ENCODE measurements at regions not wholly inside any gene's neighbourhood (a gene's known extent, or its start where the extent isn't known, plus 50 kb on each side); places are given as distances from the start of the nearest gene placed in this dataset.
"Not testable (repeated sequence)": the region's sequence is repeated elsewhere in the genome, so short reads cannot be mapped to it uniquely, and the experiment has no call there.

DNA sequence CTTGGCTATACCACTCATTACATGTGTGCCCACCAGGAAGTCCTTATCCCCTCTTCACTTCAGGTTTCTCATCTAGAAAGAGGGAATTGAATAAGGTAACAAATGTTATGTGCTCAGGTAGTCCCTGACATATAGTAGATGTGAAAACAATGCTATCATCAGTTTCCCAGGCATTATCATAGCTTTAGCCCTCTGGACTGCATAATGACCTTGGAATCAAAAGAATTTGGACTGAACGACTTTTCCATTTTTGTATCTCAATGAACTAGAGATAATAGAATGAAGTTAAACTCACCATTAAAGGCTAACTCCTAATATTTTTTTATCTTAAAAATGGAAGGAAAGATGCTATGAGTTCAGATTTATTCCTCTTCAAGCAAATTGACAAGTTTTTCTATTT, 304.1 kb upstream of the USP24 start:
- H3K27me3 Mint-ChIP-seq (ENCODE audit: insufficient read depth) = peaks cover 10% of the 10 kb centered on the region
- H3K4me1 Mint-ChIP-seq (ENCODE audit: low read depth) = no peaks in the 10 kb centered on the region
- no peaks in the 10 kb centered on the region for H3K36me3 Mint-ChIP-seq (ENCODE audit: low read depth)
- no peak overlapping the region for H3K27ac Mint-ChIP-seq
- no peaks in the 10 kb centered on the region for H3K9me3 Mint-ChIP-seq
- DNase-seq (ENCODE audit: low spot score) = no peak
- H3K4me3 Mint-ChIP-seq = no peak overlapping the region
- intact Hi-C loops (cut with micrococcal nuclease) = no loop called here

DNA sequence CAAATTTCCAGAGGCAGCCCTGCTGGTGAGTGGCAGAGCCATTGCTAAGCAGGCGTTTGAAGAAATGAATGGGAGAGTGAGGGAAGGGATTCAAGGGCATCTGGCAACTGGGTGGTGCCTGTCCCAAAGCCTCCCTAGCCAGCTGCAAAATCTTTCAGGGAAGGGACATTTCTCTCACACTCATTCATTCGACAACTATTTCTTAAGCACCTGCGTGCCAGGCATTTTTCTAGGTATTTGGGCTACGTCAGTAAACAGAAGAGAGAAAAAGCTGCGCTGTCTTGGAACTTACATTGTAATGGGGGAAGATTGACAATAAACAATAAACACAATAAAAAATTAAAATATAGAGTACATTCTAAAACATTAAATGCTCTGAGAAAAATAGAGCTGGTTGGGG, 301.9 kb upstream of the USP24 start:
- H3K4me1 Mint-ChIP-seq (ENCODE audit: low read depth) = no peaks in the 10 kb centered on the region
- H3K27ac Mint-ChIP-seq = no peak overlapping the region
- no peaks in the 10 kb centered on the region for H3K9me3 Mint-ChIP-seq
- H3K27me3 Mint-ChIP-seq (ENCODE audit: insufficient read depth) = peaks cover 11% of the 10 kb centered on the region
- DNase-seq (ENCODE audit: low spot score) = no peak
- H3K36me3 Mint-ChIP-seq (ENCODE audit: low read depth) = no peaks in the 10 kb centered on the region
- no peak overlapping the region for H3K4me3 Mint-ChIP-seq
- intact Hi-C loops (cut with micrococcal nuclease) = no loop called here

DNA sequence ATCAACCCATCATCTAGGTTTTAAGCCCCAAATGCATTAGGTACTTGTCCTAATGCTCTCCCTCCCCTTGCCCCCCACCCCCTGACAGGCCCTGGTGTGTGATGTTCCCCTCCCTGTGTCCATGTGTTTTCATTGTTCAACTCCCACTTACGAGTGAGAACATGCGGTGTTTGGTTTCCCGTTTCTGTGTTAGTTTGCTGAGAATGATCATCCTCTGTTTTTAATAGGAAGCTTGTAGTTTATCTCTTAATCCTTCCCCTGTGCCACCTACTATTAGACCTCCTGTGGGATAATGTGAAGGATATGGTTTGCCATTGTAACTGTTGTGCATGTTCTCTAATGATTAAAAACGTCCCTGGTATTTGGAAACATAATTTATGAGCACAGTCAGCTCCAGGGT, 299.4 kb upstream of the USP24 start:
- H3K36me3 Mint-ChIP-seq (ENCODE audit: low read depth); DNase-seq (ENCODE audit: low spot score); H3K4me1 Mint-ChIP-seq (ENCODE audit: low read depth); H3K9me3 Mint-ChIP-seq; intact Hi-C loops (cut with micrococcal nuclease); H3K4me3 Mint-ChIP-seq; H3K27ac Mint-ChIP-seq: not testable (repeated sequence)
- H3K27me3 Mint-ChIP-seq (ENCODE audit: insufficient read depth) = peaks cover 11% of the 10 kb centered on the region

DNA sequence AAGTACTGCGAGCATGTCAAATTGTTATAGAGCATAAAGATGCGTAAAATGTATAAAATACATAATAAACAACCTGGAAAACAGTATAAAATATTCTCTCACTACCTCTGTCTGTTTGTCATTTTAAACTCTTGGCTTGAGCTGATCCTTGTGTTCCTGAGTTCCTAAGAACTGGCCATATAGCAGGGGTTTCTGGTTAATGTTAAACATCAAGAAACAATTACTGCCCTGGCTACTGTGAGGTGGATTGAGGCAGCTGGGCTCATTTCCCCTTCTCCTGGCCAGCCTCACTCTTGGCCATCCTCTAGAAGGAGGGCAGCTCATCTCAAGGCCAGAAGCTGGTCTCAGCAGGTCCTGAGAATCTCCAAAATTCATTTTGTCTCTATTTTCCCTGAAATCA, 297.3 kb upstream of the USP24 start:
- Mint-ChIP-seq H3K27ac (no peak overlapping the region), H3K36me3 (ENCODE audit: low read depth) (no peaks in the 10 kb centered on the region), H3K4me3 (no peak overlapping the region), H3K4me1 (ENCODE audit: low read depth) (no peaks in the 10 kb centered on the region), H3K9me3 (no peaks in the 10 kb centered on the region), H3K27me3 (ENCODE audit: insufficient read depth) (peaks cover 6% of the 10 kb centered on the region)
- intact Hi-C loops (cut with micrococcal nuclease) = no loop called here
- no peak for DNase-seq (ENCODE audit: low spot score)

DNA sequence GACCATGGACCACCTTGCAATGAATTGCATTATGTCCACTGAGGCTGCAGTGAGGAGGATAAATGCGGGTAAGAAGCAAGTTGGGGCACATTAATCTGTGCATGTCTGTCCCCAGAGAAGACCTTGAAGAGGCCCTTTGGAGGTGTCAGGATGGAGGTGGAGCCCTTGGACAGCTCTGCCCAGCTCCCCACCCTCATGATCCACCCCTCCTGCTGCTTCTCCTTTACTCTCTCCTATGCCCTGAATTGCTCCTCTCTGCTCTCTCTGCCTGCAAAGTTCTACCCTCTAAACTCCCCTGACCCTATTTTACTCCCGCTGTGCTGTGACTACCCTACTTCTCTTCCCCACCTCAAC, 292.4 kb upstream of the USP24 start:
- no peaks in the 10 kb centered on the region for H3K4me1 Mint-ChIP-seq (ENCODE audit: low read depth)
- no peak overlapping the region for H3K27ac Mint-ChIP-seq
- no peaks in the 10 kb centered on the region for H3K36me3 Mint-ChIP-seq (ENCODE audit: low read depth)
- H3K4me3 Mint-ChIP-seq = no peak overlapping the region
- H3K9me3 Mint-ChIP-seq = no peaks in the 10 kb centered on the region
- peaks cover 2% of the 10 kb centered on the region for H3K27me3 Mint-ChIP-seq (ENCODE audit: insufficient read depth)
- DNase-seq (ENCODE audit: low spot score) = no peak
- intact Hi-C loops (cut with micrococcal nuclease) = no loop called here

DNA sequence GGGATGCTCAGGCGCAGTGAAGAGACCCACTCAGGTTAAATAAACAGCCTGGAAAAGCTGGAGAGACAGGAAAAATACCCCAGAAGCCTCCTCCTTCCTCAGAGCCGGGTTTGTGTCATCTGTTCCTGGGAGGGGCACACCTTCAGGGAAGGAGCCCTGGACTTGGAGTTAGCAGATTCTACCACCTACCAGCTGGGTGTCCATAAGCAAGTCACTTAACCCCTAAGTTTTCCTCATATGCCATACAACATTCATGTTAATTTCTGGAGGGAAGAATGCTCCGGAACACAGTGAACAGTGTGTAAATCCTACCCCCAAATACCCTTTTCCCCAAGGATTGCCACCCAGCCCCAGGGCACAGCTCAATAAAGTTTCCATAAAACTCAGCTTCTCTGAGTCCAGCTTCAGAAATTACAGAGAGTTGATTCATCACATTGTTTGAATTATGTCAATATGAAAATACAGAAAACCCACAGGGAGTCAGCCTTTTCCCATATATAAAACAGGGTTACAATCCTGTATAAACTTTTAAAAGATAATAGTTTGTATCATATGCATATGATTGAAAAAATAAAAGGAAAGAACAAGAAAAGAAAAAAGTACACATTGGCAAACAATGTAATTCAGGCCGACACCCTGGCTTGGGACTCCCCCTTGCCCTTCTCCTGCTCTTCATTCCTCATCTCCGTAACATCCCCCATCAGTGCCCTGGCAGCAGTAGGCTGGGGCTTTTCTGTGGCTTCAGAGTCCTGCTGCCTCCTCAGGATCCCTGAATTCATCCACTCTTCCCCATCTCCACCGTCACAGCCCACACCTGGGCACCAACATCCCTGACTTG, 291.8 kb upstream of the USP24 start:
- no peaks in the 10 kb centered on the region for H3K4me1 Mint-ChIP-seq (ENCODE audit: low read depth)
- peaks cover 4% of the 10 kb centered on the region for H3K27me3 Mint-ChIP-seq (ENCODE audit: insufficient read depth)
- DNase-seq (ENCODE audit: low spot score) = no peak
- no peak overlapping the region for H3K27ac Mint-ChIP-seq
- H3K36me3 Mint-ChIP-seq (ENCODE audit: low read depth) = no peaks in the 10 kb centered on the region
- intact Hi-C loops (cut with micrococcal nuclease) = no loop called here
- H3K4me3 Mint-ChIP-seq = no peak overlapping the region
- H3K9me3 Mint-ChIP-seq = no peaks in the 10 kb centered on the region

DNA sequence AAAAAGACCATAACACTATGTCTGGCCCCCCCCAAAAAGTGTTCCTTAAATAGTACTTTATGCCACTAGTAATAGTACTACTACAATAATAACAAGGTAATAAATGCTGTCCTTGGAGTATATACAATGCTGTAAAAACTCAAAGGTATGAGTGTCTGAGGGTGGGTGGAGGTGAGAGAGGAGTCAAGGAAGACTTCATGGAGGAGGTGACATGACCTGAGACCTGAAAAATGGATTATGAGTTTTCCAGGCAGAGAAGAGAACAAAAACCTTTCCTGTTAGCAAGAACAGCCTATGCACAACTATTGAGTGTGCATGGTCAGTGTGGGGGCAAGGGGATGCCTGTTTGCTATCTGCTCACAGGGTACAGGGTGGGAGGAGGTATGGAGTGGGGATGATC, 290.2 kb upstream of the USP24 start:
- no peaks in the 10 kb centered on the region for H3K4me1 Mint-ChIP-seq (ENCODE audit: low read depth)
- H3K9me3 Mint-ChIP-seq = no peaks in the 10 kb centered on the region
- intact Hi-C loops (cut with micrococcal nuclease) = no loop called here
- no peak for DNase-seq (ENCODE audit: low spot score)
- H3K27me3 Mint-ChIP-seq (ENCODE audit: insufficient read depth) = peaks cover 10% of the 10 kb centered on the region
- no peaks in the 10 kb centered on the region for H3K36me3 Mint-ChIP-seq (ENCODE audit: low read depth)
- no peak overlapping the region for H3K27ac Mint-ChIP-seq
- no peak overlapping the region for H3K4me3 Mint-ChIP-seq

DNA sequence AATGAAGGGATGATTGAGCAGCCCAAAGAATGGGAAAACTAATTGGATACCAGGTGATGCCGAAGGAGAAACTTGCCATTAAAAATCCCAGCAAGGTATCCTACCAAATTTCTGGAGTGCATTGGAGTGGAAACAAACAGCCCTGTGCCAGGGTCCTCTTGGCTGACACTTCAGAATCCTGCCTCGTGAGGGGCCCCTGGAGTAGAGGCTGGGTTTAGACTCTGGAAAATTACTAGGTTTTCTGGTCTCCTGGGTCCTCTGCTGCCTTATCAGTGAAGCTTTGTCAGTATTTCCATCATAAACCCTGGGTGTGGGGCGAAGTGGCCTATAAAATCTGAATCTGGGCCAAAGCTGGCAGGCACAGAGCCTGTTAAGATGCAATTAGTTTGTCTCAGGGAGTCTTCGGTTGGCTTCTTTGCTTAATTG, 289.2 kb upstream of the USP24 start:
- Mint-ChIP-seq H3K4me3 (no peak overlapping the region), H3K9me3 (no peaks in the 10 kb centered on the region), H3K36me3 (ENCODE audit: low read depth) (no peaks in the 10 kb centered on the region), H3K27ac (no peak overlapping the region), H3K27me3 (ENCODE audit: insufficient read depth) (peaks cover 10% of the 10 kb centered on the region), H3K4me1 (ENCODE audit: low read depth) (no peaks in the 10 kb centered on the region)
- no peak for DNase-seq (ENCODE audit: low spot score)
- intact Hi-C loops (cut with micrococcal nuclease) = no loop called here

DNA sequence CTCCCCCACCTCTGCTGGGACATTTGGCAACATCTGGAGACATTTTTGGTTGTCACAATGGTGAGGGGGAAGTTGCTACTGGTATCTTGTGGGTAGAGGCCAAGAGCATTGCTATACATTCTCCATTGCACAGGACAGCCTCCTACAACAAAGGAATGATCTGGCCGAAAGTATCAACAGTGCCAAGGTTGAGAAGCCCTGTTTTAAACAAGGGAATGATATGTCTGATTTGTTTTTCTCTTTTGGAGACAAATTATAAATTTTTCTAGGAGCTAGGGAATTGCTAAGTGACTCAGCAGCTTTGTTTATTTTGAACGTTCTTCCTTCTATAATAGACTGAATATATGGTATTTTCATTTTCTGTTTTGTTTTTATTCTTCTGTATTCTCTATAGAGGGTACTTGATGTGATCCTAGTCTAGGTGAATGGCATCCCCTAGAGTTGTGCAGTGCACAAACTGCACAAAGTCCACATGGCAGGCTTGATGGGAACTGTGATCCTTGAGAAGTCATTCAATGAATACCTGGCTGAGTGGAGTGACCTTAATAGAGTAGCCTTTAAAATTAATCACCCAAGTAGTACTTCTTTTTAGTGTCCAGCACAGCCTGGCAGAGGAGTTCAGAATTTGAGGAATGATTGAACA, 288.6 kb upstream of the USP24 start:
- H3K27ac Mint-ChIP-seq = no peak overlapping the region
- no peaks in the 10 kb centered on the region for H3K9me3 Mint-ChIP-seq
- H3K36me3 Mint-ChIP-seq (ENCODE audit: low read depth) = no peaks in the 10 kb centered on the region
- no peak overlapping the region for H3K4me3 Mint-ChIP-seq
- no peaks in the 10 kb centered on the region for H3K4me1 Mint-ChIP-seq (ENCODE audit: low read depth)
- intact Hi-C loops (cut with micrococcal nuclease) = no loop called here
- peaks cover 10% of the 10 kb centered on the region for H3K27me3 Mint-ChIP-seq (ENCODE audit: insufficient read depth)
- DNase-seq (ENCODE audit: low spot score) = no peak

DNA sequence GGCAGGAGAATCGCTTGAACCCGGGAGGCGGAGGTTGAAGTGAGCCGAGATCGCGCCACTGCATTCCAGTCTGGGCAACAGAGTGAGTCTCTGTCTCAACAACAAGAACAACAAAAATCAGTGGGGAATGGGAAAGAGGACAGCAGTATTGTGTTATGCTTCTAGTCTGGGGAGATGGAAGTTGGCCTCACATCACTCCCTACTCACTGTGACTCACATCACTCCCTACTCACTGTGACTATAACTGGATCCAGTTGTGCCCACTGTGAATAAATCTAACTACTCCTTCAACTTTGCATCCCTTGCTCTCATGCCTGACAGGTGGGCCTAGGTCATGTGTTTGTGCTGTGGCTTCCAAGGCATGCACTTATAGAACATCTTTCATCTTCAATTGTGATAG, 285.4 kb upstream of the USP24 start:
- no peaks in the 10 kb centered on the region for H3K36me3 Mint-ChIP-seq (ENCODE audit: low read depth)
- H3K27ac Mint-ChIP-seq = no peak overlapping the region
- H3K4me3 Mint-ChIP-seq = no peak overlapping the region

DNA sequence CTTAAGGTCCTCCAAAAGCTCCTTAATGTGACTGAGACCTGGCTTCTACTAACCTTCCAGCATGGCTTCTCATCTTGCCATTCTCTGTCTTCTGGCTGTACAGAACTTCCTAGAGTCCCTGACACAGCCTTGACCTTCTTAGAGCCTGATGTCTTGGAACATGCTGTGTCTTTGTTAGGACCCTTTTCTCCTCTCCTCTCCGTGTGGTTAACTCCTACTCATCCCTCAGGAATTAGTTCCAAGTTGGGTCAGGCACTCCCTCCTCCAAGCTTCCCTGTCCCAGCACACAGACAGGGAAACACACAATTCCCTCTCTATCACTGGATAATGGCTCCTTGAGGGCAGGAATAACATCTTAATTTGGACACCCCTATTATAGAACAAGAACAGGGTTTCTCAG, 275.4 kb upstream of the USP24 start:
- Mint-ChIP-seq H3K27ac (no peak overlapping the region), H3K36me3 (ENCODE audit: low read depth) (no peaks in the 10 kb centered on the region), H3K9me3 (no peaks in the 10 kb centered on the region), H3K4me3 (no peak overlapping the region), H3K4me1 (ENCODE audit: low read depth) (no peaks in the 10 kb centered on the region), H3K27me3 (ENCODE audit: insufficient read depth) (no peaks in the 10 kb centered on the region)
- DNase-seq (ENCODE audit: low spot score) = no peak
- intact Hi-C loops (cut with micrococcal nuclease) = no loop called here

More for the DNA sequence above, 285.4 kb upstream of the USP24 start:
- peaks cover 10% of the 10 kb centered on the region for H3K27me3 Mint-ChIP-seq (ENCODE audit: insufficient read depth)
- no peaks in the 10 kb centered on the region for H3K9me3 Mint-ChIP-seq
- no peak for DNase-seq (ENCODE audit: low spot score)
- no peaks in the 10 kb centered on the region for H3K4me1 Mint-ChIP-seq (ENCODE audit: low read depth)
- intact Hi-C loops (cut with micrococcal nuclease) = no loop called here

DNA sequence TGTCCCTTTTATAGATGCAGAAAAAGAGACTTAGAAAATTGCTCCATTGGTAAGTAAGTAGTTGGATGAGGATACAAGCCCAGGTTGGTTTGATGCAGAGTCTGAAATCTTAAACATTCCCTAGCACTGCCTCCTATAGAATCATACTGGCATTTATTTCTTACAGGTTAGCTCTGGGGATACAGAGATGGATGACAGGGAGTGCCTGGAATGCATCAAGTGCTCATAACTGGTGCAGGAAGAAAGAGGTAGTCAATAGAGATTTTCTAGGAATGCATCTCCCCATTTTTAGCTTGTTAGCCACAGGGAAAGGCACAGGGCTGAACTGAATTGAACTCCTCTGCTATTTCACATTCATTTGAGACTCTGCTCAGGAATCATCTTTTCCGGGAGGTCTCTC, 269.0 kb upstream of the USP24 start:
- no peaks in the 10 kb centered on the region for H3K9me3 Mint-ChIP-seq
- H3K4me3 Mint-ChIP-seq = no peak overlapping the region
- no peak overlapping the region for H3K27ac Mint-ChIP-seq
- intact Hi-C loops (cut with micrococcal nuclease) = no loop called here
- DNase-seq (ENCODE audit: low spot score) = no peak
- H3K4me1 Mint-ChIP-seq (ENCODE audit: low read depth) = no peaks in the 10 kb centered on the region
- H3K36me3 Mint-ChIP-seq (ENCODE audit: low read depth) = no peaks in the 10 kb centered on the region
- H3K27me3 Mint-ChIP-seq (ENCODE audit: insufficient read depth) = peaks cover 7% of the 10 kb centered on the region

DNA sequence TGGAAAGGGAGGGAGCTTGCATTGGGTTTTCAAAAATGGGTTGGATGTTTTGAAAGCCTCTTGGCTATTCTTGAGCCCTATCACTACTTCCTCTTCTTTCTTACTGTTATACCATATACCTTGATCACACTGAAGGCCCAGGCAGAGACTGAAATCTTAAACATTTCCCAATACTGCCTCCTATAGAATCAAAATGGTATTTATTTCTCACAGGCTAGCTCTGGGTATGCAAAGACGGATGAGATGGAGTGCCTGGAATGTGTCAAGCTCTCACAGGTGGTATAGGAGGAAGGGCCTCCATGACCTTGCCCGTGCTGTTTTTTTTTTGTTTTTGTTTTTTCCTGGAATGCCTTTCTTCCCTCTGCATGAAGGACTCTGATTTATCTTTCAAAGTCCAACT, 268.4 kb upstream of the USP24 start:
- Mint-ChIP-seq H3K4me1 (ENCODE audit: low read depth) (no peaks in the 10 kb centered on the region), H3K36me3 (ENCODE audit: low read depth) (no peaks in the 10 kb centered on the region), H3K27ac (no peak overlapping the region), H3K27me3 (ENCODE audit: insufficient read depth) (peaks cover 11% of the 10 kb centered on the region), H3K9me3 (no peaks in the 10 kb centered on the region), H3K4me3 (no peak overlapping the region)
- DNase-seq (ENCODE audit: low spot score) = no peak
- intact Hi-C loops (cut with micrococcal nuclease) = no loop called here
